ENCODE measurements at regions not wholly inside any gene's neighbourhood (a gene's known extent, or its start where the extent isn't known, plus 50 kb on each side); places are given as distances from the start of the nearest gene placed in this dataset.

- 88 to 96% methylated on average over 4 of the region's 4 CpGs for WGBS, 2 donors
- intact Hi-C loops (cut with DNase I; ENCODE audit: low total_unique reads): no loop called here
- no peak overlapping the region for H3K27ac ChIP-seq
- H3K36me3 ChIP-seq (ENCODE audit: low read depth, missing control alignments): no peaks in the 10 kb centered on the region
- no peak for DNase-seq
- H3K4me1 ChIP-seq: no peaks in the 10 kb centered on the region
- H3K27me3 ChIP-seq: no peaks in the 10 kb centered on the region
- TF ChIP-seq POLR2A (IDR thresholded peaks at IDR 0.05): no peak
- no peaks in the 10 kb centered on the region for H3K9me3 ChIP-seq
- no peak overlapping the region for H3K4me3 ChIP-seq
Observed at GRCh38 chr12:23210573-23210972, 585.6 kb downstream of the ETNK1 start.

- no peaks in the 10 kb centered on the region for H3K36me3 ChIP-seq (ENCODE audit: low read depth, missing control alignments)
- TF ChIP-seq CTCF (IDR thresholded peaks at IDR 0.05) (no peak), POLR2A (IDR thresholded peaks at IDR 0.05) (no peak)
- H3K4me3 ChIP-seq: no peak overlapping the region
- intact Hi-C loops (cut with DNase I; ENCODE audit: low total_unique reads): no loop called here
- H3K27ac ChIP-seq: no peak overlapping the region
- no peak for DNase-seq
- no peaks in the 10 kb centered on the region for H3K4me1 ChIP-seq
- WGBS, 2 donors: 76 to 79% methylated on average over 7 of the region's 7 CpGs
- H3K27me3 ChIP-seq: no peaks in the 10 kb centered on the region
- H3K9me3 ChIP-seq: no peaks in the 10 kb centered on the region
Observed at GRCh38 chr12:23211384-23212320, 586.7 kb downstream of the ETNK1 start.

- H3K27ac ChIP-seq: no peak overlapping the region
- H3K27me3 ChIP-seq: no peaks in the 10 kb centered on the region
- no peak overlapping the region for H3K4me3 ChIP-seq
- TF ChIP-seq POLR2A (IDR thresholded peaks at IDR 0.05): no peak
- no peak for TF ChIP-seq CTCF (IDR thresholded peaks at IDR 0.05)
- H3K9me3 ChIP-seq: no peaks in the 10 kb centered on the region
- H3K36me3 ChIP-seq (ENCODE audit: low read depth, missing control alignments): no peaks in the 10 kb centered on the region
- DNase-seq: no peak
- intact Hi-C loops (cut with DNase I; ENCODE audit: low total_unique reads): no loop called here
- no peaks in the 10 kb centered on the region for H3K4me1 ChIP-seq
Observed at GRCh38 chr12:23217158-23217557, 592.2 kb downstream of the ETNK1 start.

GRCh38 chr12:23217667-23218066 is 592.7 kb downstream of the ETNK1 start:
- Histone ChIP-seq H3K4me3 (no peak overlapping the region), H3K9me3 (no peaks in the 10 kb centered on the region), H3K4me1 (no peaks in the 10 kb centered on the region), H3K36me3 (ENCODE audit: low read depth, missing control alignments) (no peaks in the 10 kb centered on the region), H3K27me3 (no peaks in the 10 kb centered on the region), H3K27ac (no peak overlapping the region)
- DNase-seq: no peak
- no peak for TF ChIP-seq POLR2A (IDR thresholded peaks at IDR 0.05)
- no peak for TF ChIP-seq CTCF (IDR thresholded peaks at IDR 0.05)
- 45 to 62% methylated on average over 2 of the region's 2 CpGs for WGBS, 2 donors
- intact Hi-C loops (cut with DNase I; ENCODE audit: low total_unique reads): no loop called here

- H3K36me3 ChIP-seq (ENCODE audit: low read depth, missing control alignments): no peaks in the 10 kb centered on the region
- intact Hi-C loops (cut with DNase I; ENCODE audit: low total_unique reads): no loop called here
- peak in 1 of 3 experiments; percentile 12 for TF ChIP-seq CTCF (IDR thresholded peaks at IDR 0.05)
- TF ChIP-seq POLR2A (IDR thresholded peaks at IDR 0.05): no peak
- H3K27me3 ChIP-seq: no peaks in the 10 kb centered on the region
- H3K4me1 ChIP-seq: peaks cover 6% of the 10 kb centered on the region
- no peak overlapping the region for H3K4me3 ChIP-seq
- no peak overlapping the region for H3K27ac ChIP-seq
- 78 to 80% methylated on average over 4 of the region's 4 CpGs for WGBS, 2 donors
- H3K9me3 ChIP-seq: no peaks in the 10 kb centered on the region
- DNase-seq: peak; percentile 15
Observed at GRCh38 chr12:23221066-23221465, 596.1 kb downstream of the ETNK1 start.

All from testis (tissue), 2 donors.